ENCODE measurements at regions not wholly inside any gene's neighbourhood (a gene's known extent, or its start where the extent isn't known, plus 50 kb on each side); places are given as distances from the start of the nearest gene placed in this dataset.

- Histone ChIP-seq H3K4me3 (ENCODE audit: low read depth, low read length) (no peak overlapping the region), H3K36me3 (ENCODE audit: control insufficient read depth, insufficient read depth, low read length) (no peaks in the 10 kb centered on the region), H3K27me3 (ENCODE audit: control insufficient read depth, insufficient read depth, low read length) (no peaks in the 10 kb centered on the region)
- TF ChIP-seq CTCF (IDR thresholded peaks at IDR 0.05; ENCODE audit: insufficient read depth, low read length, severe bottlenecking): no peak
- FAIRE-seq (no peak), DNase-seq (ENCODE audit: low read depth) (no peak)
Observed at GRCh38 chr4:161222889-161223288, 940.9 kb downstream of the FSTL5 start.

- TF ChIP-seq CTCF (IDR thresholded peaks at IDR 0.05; ENCODE audit: insufficient read depth, low read length, severe bottlenecking): no peak
- H3K36me3 ChIP-seq (ENCODE audit: control insufficient read depth, insufficient read depth, low read length): no peaks in the 10 kb centered on the region
- no peaks in the 10 kb centered on the region for H3K27me3 ChIP-seq (ENCODE audit: control insufficient read depth, insufficient read depth, low read length)
- FAIRE-seq (no peak), DNase-seq (ENCODE audit: low read depth) (no peak)
- no peak overlapping the region for H3K4me3 ChIP-seq (ENCODE audit: low read depth, low read length)
Observed at GRCh38 chr4:161208564-161208963, 955.2 kb downstream of the FSTL5 start.

GRCh38 chr4:161206528-161207080 lies 957.2 kb downstream of the FSTL5 start:
- TF ChIP-seq CTCF (IDR thresholded peaks at IDR 0.05; ENCODE audit: insufficient read depth, low read length, severe bottlenecking): no peak

GRCh38 chr4:161203865-161204264 lies 959.9 kb downstream of the FSTL5 start:
- DNase-seq (ENCODE audit: low read depth): no peak
- no peak overlapping the region for H3K4me3 ChIP-seq (ENCODE audit: low read depth, low read length)
- H3K27me3 ChIP-seq (ENCODE audit: control insufficient read depth, insufficient read depth, low read length): no peaks in the 10 kb centered on the region
- TF ChIP-seq CTCF (IDR thresholded peaks at IDR 0.05; ENCODE audit: insufficient read depth, low read length, severe bottlenecking): no peak
- no peaks in the 10 kb centered on the region for H3K36me3 ChIP-seq (ENCODE audit: control insufficient read depth, insufficient read depth, low read length)
- FAIRE-seq: no peak

More at GRCh38 chr4:161206528-161207080, 957.2 kb downstream of the FSTL5 start:
- Histone ChIP-seq H3K27me3 (ENCODE audit: control insufficient read depth, insufficient read depth, low read length) (no peaks in the 10 kb centered on the region), H3K4me3 (ENCODE audit: low read depth, low read length) (no peak overlapping the region), H3K36me3 (ENCODE audit: control insufficient read depth, insufficient read depth, low read length) (no peaks in the 10 kb centered on the region)
- DNase-seq (ENCODE audit: low read depth) (no peak), FAIRE-seq (no peak)

- H3K36me3 ChIP-seq (ENCODE audit: control insufficient read depth, insufficient read depth, low read length): no peaks in the 10 kb centered on the region
- H3K4me3 ChIP-seq (ENCODE audit: low read depth, low read length): no peak overlapping the region
- DNase-seq (ENCODE audit: low read depth): no peak
- H3K27me3 ChIP-seq (ENCODE audit: control insufficient read depth, insufficient read depth, low read length): no peaks in the 10 kb centered on the region
- no peak for TF ChIP-seq CTCF (IDR thresholded peaks at IDR 0.05; ENCODE audit: insufficient read depth, low read length, severe bottlenecking)
- no peak for FAIRE-seq
Observed at GRCh38 chr4:161197912-161198311, 965.9 kb downstream of the FSTL5 start.

GRCh38 chr4:161197474-161197873 lies 966.3 kb downstream of the FSTL5 start:
- H3K27me3 ChIP-seq (ENCODE audit: control insufficient read depth, insufficient read depth, low read length): no peaks in the 10 kb centered on the region
- FAIRE-seq (no peak), DNase-seq (ENCODE audit: low read depth) (no peak)
- TF ChIP-seq CTCF (IDR thresholded peaks at IDR 0.05; ENCODE audit: insufficient read depth, low read length, severe bottlenecking): no peak
- H3K4me3 ChIP-seq (ENCODE audit: low read depth, low read length): no peak overlapping the region
- no peaks in the 10 kb centered on the region for H3K36me3 ChIP-seq (ENCODE audit: control insufficient read depth, insufficient read depth, low read length)

All from bronchial epithelial cell (primary cell).